WTC11 (cell line): ENCODE measurements at regions not wholly inside any gene's neighbourhood (a gene's known extent, or its start where the extent isn't known, plus 50 kb on each side); places are given as distances from the start of the nearest gene placed in this dataset.
"Not testable (repeated sequence)": the region's sequence is repeated elsewhere in the genome, so short reads cannot be mapped to it uniquely, and the experiment has no call there.

Experiments used
- ATF3 ChIP-seq: sonication (generic); formaldehyde crosslinking; conservative IDR thresholded peaks from 2 replicates; pipeline ENCODE4 v1.8.1; 2022; ENCODE audit warnings: mild to moderate bottlenecking, missing genetic modification reagents
- CREB1 ChIP-seq: sonication (generic); formaldehyde crosslinking; IDR thresholded peaks from 2 replicates; pipeline ENCODE4 v1.8.0; 2023; ENCODE audit warnings: mild to moderate bottlenecking, missing genetic modification reagents
- CTCF ChIP-seq: fragments of 200-600 bp; IDR thresholded peaks from 2 replicates; pipeline ENCODE4 v1.8.0; 2022; ENCODE audit warnings: antibody characterized with exemption
- ESRRA ChIP-seq: sonication (generic); formaldehyde crosslinking; IDR thresholded peaks from 2 replicates; pipeline ENCODE4 v1.8.1; 2022; ENCODE audit warnings: mild to moderate bottlenecking, missing genetic modification reagents, borderline replicate concordance
- ETV6 ChIP-seq: sonication (generic); formaldehyde crosslinking; IDR thresholded peaks from 2 replicates; pipeline ENCODE4 v1.8.1; 2022; ENCODE audit warnings: mild to moderate bottlenecking, missing genetic modification reagents
- HMGXB4 ChIP-seq: sonication (generic); formaldehyde crosslinking; IDR thresholded peaks from 2 replicates; pipeline ENCODE4 v1.8.1; 2023; ENCODE audit warnings: mild to moderate bottlenecking, moderate library complexity, missing genetic modification reagents
- MAX ChIP-seq: sonication (generic); formaldehyde crosslinking; IDR thresholded peaks from 2 replicates; pipeline ENCODE4 v1.8.0; 2022; ENCODE audit warnings: mild to moderate bottlenecking, missing genetic modification reagents
- NR2C2 ChIP-seq: sonication (generic); formaldehyde crosslinking; IDR thresholded peaks from 2 replicates; pipeline ENCODE4 v1.8.0; 2022; ENCODE audit warnings: mild to moderate bottlenecking, missing genetic modification reagents
- PREB ChIP-seq: sonication (generic); formaldehyde crosslinking; IDR thresholded peaks from 2 replicates; pipeline ENCODE4 v1.8.1; 2022; ENCODE audit warnings: mild to moderate bottlenecking, missing genetic modification reagents, moderate library complexity, borderline replicate concordance
- PRRX2 ChIP-seq: fragments of 250-450 bp; sonication (Bioruptor Pico); IDR thresholded peaks from 2 replicates; pipeline ENCODE4 v1.8.0; 2021; ENCODE audit warnings: mild to moderate bottlenecking
- TEAD4 ChIP-seq: sonication (generic); formaldehyde crosslinking; IDR thresholded peaks from 2 replicates; pipeline ENCODE4 v1.8.0; 2022; ENCODE audit warnings: mild to moderate bottlenecking, missing genetic modification reagents
- ZNF232 ChIP-seq: sonication (generic); formaldehyde crosslinking; IDR thresholded peaks from 2 replicates; pipeline ENCODE4 v1.8.0; 2022; ENCODE audit warnings: mild to moderate bottlenecking, missing genetic modification reagents
- ZNF416 ChIP-seq: fragments of 250-450 bp; sonication (Bioruptor Pico); IDR thresholded peaks from 2 replicates; pipeline ENCODE4 v1.9.0; 2021; ENCODE audit warnings: mild to moderate bottlenecking, inconsistent platforms
- ZNF512 ChIP-seq: sonication (generic); formaldehyde crosslinking; IDR thresholded peaks from 2 replicates; pipeline ENCODE4 v1.8.1; 2022; ENCODE audit warnings: missing genetic modification reagents, borderline replicate concordance

- TF ChIP-seq PREB (CRISPR knock-in tag); MAX (CRISPR knock-in tag); ETV6 (CRISPR knock-in tag); ESRRA (CRISPR knock-in tag); PRRX2 (CRISPR knock-in tag); CTCF; CREB1 (CRISPR knock-in tag); NR2C2 (CRISPR knock-in tag); HMGXB4 (CRISPR knock-in tag); ATF3 (CRISPR knock-in tag); ZNF512; TEAD4; ZNF416 (CRISPR knock-in tag); ZNF232: not testable (repeated sequence)
Observed at GRCh38 chr2:110344405-110345035, 128.1 kb downstream of the LIMS4 start.
